ENCODE measurements at regions not wholly inside any gene's neighbourhood (a gene's known extent, or its start where the extent isn't known, plus 50 kb on each side); places are given as distances from the start of the nearest gene placed in this dataset.

GRCh38 chr18:6558446-6559156 is 143.9 kb upstream of the L3MBTL4 start:
- TF ChIP-seq NRF1 (IDR thresholded peaks at IDR 0.05; ENCODE audit: low read depth, low read length) (no peak), HDAC6 (IDR thresholded peaks at IDR 0.05; ENCODE audit: low read depth, low read length) (no peak), HDAC2 (IDR thresholded peaks at IDR 0.05; ENCODE audit: borderline replicate concordance in 1 of 2, low read depth in 2 of 2, low read length in 2 of 2) (no peak), CTBP2 (IDR thresholded peaks at IDR 0.05; ENCODE audit: borderline replicate concordance, insufficient read depth, insufficient read length, low read length) (no peak), BCL11A (IDR thresholded peaks at IDR 0.05; ENCODE audit: low read depth in 2 of 2, low read length in 2 of 2) (no peak), JUN (IDR thresholded peaks at IDR 0.05; ENCODE audit: low read depth, low read length) (no peak), CBX5 (IDR thresholded peaks at IDR 0.05; ENCODE audit: low read depth, low read length) (no peak)
- Histone ChIP-seq H2AK5ac (ENCODE audit: low read depth, low read length) (no peak overlapping the region), H3K14ac (ENCODE audit: insufficient read length) (no peak overlapping the region), H3K9ac (replicated peaks in 1 of 4; ENCODE audit: extremely low read depth in 1 of 4, low read depth in 3 of 4, low read length in 3 of 4) (no peak overlapping the region), H3K79me1 (ENCODE audit: low read depth, low read length) (no peaks in the 10 kb centered on the region), H2BK120ac (replicated peaks; ENCODE audit: low read depth, low read length) (no peak overlapping the region), H2BK20ac (ENCODE audit: low read length) (peak overlapping the region; percentile 9; the same call in 1 of the 2 replicates), H3K36me3 (ENCODE audit: control insufficient read depth in 2 of 4, insufficient read depth in 4 of 4, low read length in 3 of 4) (no peaks in the 10 kb centered on the region), H4K8ac (ENCODE audit: extremely low read depth, insufficient read depth, low read length) (no peak overlapping the region), H3K27me3 (replicated peaks in 1 of 4; ENCODE audit: control insufficient read depth in 3 of 4, extremely low read depth in 1 of 4, insufficient read depth in 3 of 4, low read length in 3 of 4) (no peaks in the 10 kb centered on the region; a peak in 1 of 7 replicates), H4K91ac (replicated peaks; ENCODE audit: insufficient read length, low read length) (no peak overlapping the region), H2AFZ (ENCODE audit: low read length) (no peak overlapping the region), H3K4me1 (replicated peaks in 1 of 4; ENCODE audit: control insufficient read depth in 3 of 4, insufficient read depth in 4 of 4, low read length in 3 of 4) (peaks cover 5 to 11% (median 6%) of the 10 kb centered on the region in 4 experiments), H3K23me2 (ENCODE audit: low read depth, low read length) (no peaks in the 10 kb centered on the region; the same call in 1 of the 2 replicates), H4K20me1 (replicated peaks in 1 of 2; ENCODE audit: control insufficient read depth in 1 of 2, insufficient read depth in 2 of 2, low read length in 2 of 2) (no peaks in the 10 kb centered on the region), H2BK5ac (ENCODE audit: low read depth, low read length) (no peak overlapping the region), H3K56ac (replicated peaks; ENCODE audit: insufficient read length, low read depth, low read length) (no peak overlapping the region), H3K4me2 (ENCODE audit: insufficient read depth in 1 of 2, low read depth in 2 of 2, low read length in 2 of 2) (no peak overlapping the region), H3K23ac (ENCODE audit: insufficient read length) (no peak overlapping the region), H2BK12ac (ENCODE audit: low read depth, low read length) (no peak overlapping the region; the same call in 1 of the 2 replicates), H3K4ac (replicated peaks; ENCODE audit: insufficient read length, low read depth, low read length) (no peak overlapping the region), H2BK15ac (ENCODE audit: low read length) (no peak overlapping the region), H3K79me2 (ENCODE audit: control insufficient read depth in 1 of 2, insufficient read depth in 2 of 2, low read length in 2 of 2) (no peaks in the 10 kb centered on the region), H3K9me3 (ENCODE audit: insufficient read depth in 2 of 2, low read depth in 1 of 2, low read length in 1 of 2) (no peaks in the 10 kb centered on the region; a peak in 1 of 4 replicates), H3K4me3 (ENCODE audit: extremely low read depth in 1 of 4, insufficient read depth in 2 of 4, low read depth in 3 of 4, low read length in 4 of 4) (no peak overlapping the region), H4K5ac (ENCODE audit: insufficient read length, low read depth, low read length) (no peak overlapping the region), H3K27ac (ENCODE audit: low read depth, low read length) (no peak overlapping the region), H3K18ac (ENCODE audit: extremely low read depth, low read length) (no peak overlapping the region)
- WGBS, 2 experiments (ENCODE audit: extremely low coverage in 1 of 2, insufficient coverage in 1 of 2, insufficient read length in 1 of 2, insufficient replicate concordance in 2 of 2, low coverage in 1 of 2, low lambda C conversion rate in 2 of 2, missing lambda C conversion rate in 1 of 2), result 86% methylated on average over 7 of the region's 7 CpGs; no CpG with 5 or more reads in 1 of the 2 experiments
- no peak for DNase-seq (ENCODE audit: low read depth in 1 of 2, low spot score in 2 of 2)
- POLR2A ChIA-PET (ENCODE audit: partially characterized antibody), result no interaction called here
- no peak for FAIRE-seq
- CTCF ChIA-PET (ENCODE audit: partially characterized antibody), result interaction anchor here (1.6 kb wide), 1 partner anchor 15 kb away, joined by 6 read pairs; no protein-coding TSS in a partner anchor
